ENCODE measurements at regions not wholly inside any gene's neighbourhood (a gene's known extent, or its start where the extent isn't known, plus 50 kb on each side); places are given as distances from the start of the nearest gene placed in this dataset.

DNA sequence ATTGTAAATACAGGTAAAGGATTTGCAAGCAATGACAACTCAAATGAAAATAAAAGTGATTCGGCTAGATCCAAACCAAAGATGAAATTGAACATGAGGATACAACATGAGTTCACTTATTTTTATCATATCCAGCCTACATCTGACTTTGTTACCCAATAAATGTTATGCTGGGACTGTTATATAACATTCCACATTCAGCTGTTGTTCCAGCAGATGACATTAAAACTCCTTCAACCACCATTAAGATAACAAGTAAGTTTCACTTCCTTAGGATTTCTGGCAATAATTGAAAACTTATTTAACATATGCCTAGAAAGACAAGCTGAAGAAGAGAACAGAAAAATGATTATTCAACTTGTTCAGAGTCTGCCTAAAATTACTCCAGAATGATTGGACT, 729.4 kb downstream of the CDH11 start:
- H3K9ac ChIP-seq (ENCODE audit: low read depth, low read length, poor library complexity) = no peak overlapping the region
- no peaks in the 10 kb centered on the region for H3K79me1 ChIP-seq (ENCODE audit: low read depth, low read length)
- DNase-seq (ENCODE audit: low spot score) = no peak
- H3K27ac ChIP-seq (replicated peaks; ENCODE audit: low read length) = no peak overlapping the region
- no peak overlapping the region for H2BK15ac ChIP-seq (ENCODE audit: low read length)
- H2BK12ac ChIP-seq (ENCODE audit: low read length) = no peak overlapping the region
- no peak overlapping the region for H3K14ac ChIP-seq (ENCODE audit: low read length)
- H2AFZ ChIP-seq (ENCODE audit: low read length) = no peak overlapping the region
- H2AK5ac ChIP-seq (ENCODE audit: low read depth, low read length) = no peak overlapping the region
- no peak overlapping the region for H3K18ac ChIP-seq (ENCODE audit: low read length)
- no peak overlapping the region for H3K4me3 ChIP-seq (ENCODE audit: low read length in 2 of 2)
- WGBS, 2 donors (ENCODE audit: extremely low coverage in 2 of 2, insufficient read length in 2 of 2, insufficient replicate concordance in 1 of 2) = no CpG with 5 or more reads among the region's 1 CpG
- H2BK5ac ChIP-seq (ENCODE audit: low read length) = no peak overlapping the region
- no peak overlapping the region for H3K4me2 ChIP-seq (ENCODE audit: insufficient read depth, low read length, poor library complexity, severe bottlenecking)
- no peak overlapping the region for H4K91ac ChIP-seq (ENCODE audit: low read depth, low read length, poor library complexity)
- H3K23ac ChIP-seq (ENCODE audit: low read depth, low read length, poor library complexity) = no peak overlapping the region
- H3K4me1 ChIP-seq (ENCODE audit: control insufficient read depth in 2 of 2, insufficient read depth in 1 of 2, low read depth in 1 of 2, low read length in 2 of 2) = peaks cover 0 to 9% of the 10 kb centered on the region in 2 donors
- no peak overlapping the region for H2BK120ac ChIP-seq (ENCODE audit: low read depth, low read length)
- H3K27me3 ChIP-seq (ENCODE audit: control insufficient read depth in 3 of 3, insufficient read depth in 3 of 3, low read depth in 1 of 3, low read length in 3 of 3) = no peaks in the 10 kb centered on the region
- no peaks in the 10 kb centered on the region for H3K36me3 ChIP-seq (replicated peaks in 1 of 2; ENCODE audit: control insufficient read depth in 2 of 2, insufficient read depth in 2 of 2, low read length in 2 of 2)
- no peak overlapping the region for H4K8ac ChIP-seq (ENCODE audit: low read depth, low read length)
- no peak overlapping the region for H3K4ac ChIP-seq (ENCODE audit: low read length)
- no peaks in the 10 kb centered on the region for H3K9me3 ChIP-seq (replicated peaks in 1 of 2; ENCODE audit: control insufficient read depth in 2 of 2, insufficient read depth in 1 of 2, low read depth in 1 of 2, low read length in 2 of 2)

DNA sequence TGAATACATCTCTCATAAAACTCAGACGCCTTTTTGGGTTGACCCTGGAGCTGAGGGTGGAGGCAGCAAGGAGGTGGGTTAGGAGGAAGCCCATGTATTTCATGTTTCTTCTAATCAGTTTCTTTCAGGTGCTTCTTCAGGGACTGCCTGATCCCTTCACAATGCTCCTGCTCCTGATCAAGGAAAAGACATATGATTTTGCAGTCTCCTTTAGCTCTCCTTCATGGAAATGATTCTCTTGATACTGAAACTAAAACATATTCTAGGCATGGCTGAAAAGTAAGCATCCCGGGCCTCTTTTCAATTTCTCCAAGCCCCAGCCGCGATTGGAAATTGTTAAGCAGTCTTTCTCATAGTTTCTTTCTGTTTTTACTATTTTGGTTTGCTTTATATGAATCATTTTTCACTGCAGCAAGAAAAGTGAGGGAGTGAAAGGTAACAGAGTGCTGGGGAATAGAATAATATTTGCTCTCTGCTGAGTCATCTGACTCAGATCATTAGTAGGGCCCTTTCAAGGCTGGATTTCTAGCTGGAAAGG, 730.7 kb downstream of the CDH11 start:
- Histone ChIP-seq H3K4me3 (ENCODE audit: low read length in 2 of 2) (no peak overlapping the region), H2AK5ac (ENCODE audit: low read depth, low read length) (no peak overlapping the region), H3K4ac (ENCODE audit: low read length) (no peak overlapping the region), H3K4me1 (ENCODE audit: control insufficient read depth in 2 of 2, insufficient read depth in 1 of 2, low read depth in 1 of 2, low read length in 2 of 2) (peaks cover 0 to 9% of the 10 kb centered on the region in 2 donors), H2BK15ac (ENCODE audit: low read length) (no peak overlapping the region), H3K9me3 (replicated peaks in 1 of 2; ENCODE audit: control insufficient read depth in 2 of 2, insufficient read depth in 1 of 2, low read depth in 1 of 2, low read length in 2 of 2) (no peaks in the 10 kb centered on the region), H2BK12ac (ENCODE audit: low read length) (no peak overlapping the region), H2AFZ (ENCODE audit: low read length) (peak overlapping the region; percentile 69), H3K23ac (ENCODE audit: low read depth, low read length, poor library complexity) (no peak overlapping the region), H3K27me3 (ENCODE audit: control insufficient read depth in 3 of 3, insufficient read depth in 3 of 3, low read depth in 1 of 3, low read length in 3 of 3) (no peaks in the 10 kb centered on the region), H2BK120ac (ENCODE audit: low read depth, low read length) (no peak overlapping the region), H3K4me2 (ENCODE audit: insufficient read depth, low read length, poor library complexity, severe bottlenecking) (no peak overlapping the region), H4K8ac (ENCODE audit: low read depth, low read length) (no peak overlapping the region), H3K79me1 (ENCODE audit: low read depth, low read length) (no peaks in the 10 kb centered on the region), H4K91ac (ENCODE audit: low read depth, low read length, poor library complexity) (no peak overlapping the region), H3K18ac (ENCODE audit: low read length) (no peak overlapping the region), H3K9ac (ENCODE audit: low read depth, low read length, poor library complexity) (no peak overlapping the region), H2BK5ac (ENCODE audit: low read length) (no peak overlapping the region), H3K36me3 (replicated peaks in 1 of 2; ENCODE audit: control insufficient read depth in 2 of 2, insufficient read depth in 2 of 2, low read length in 2 of 2) (no peaks in the 10 kb centered on the region), H3K14ac (ENCODE audit: low read length) (no peak overlapping the region), H3K27ac (replicated peaks; ENCODE audit: low read length) (no peak overlapping the region)
- WGBS, 2 donors (ENCODE audit: extremely low coverage in 2 of 2, insufficient read length in 2 of 2, insufficient replicate concordance in 1 of 2) = no CpG with 5 or more reads among the region's 4 CpGs
- DNase-seq (ENCODE audit: low spot score) = no peak

DNA sequence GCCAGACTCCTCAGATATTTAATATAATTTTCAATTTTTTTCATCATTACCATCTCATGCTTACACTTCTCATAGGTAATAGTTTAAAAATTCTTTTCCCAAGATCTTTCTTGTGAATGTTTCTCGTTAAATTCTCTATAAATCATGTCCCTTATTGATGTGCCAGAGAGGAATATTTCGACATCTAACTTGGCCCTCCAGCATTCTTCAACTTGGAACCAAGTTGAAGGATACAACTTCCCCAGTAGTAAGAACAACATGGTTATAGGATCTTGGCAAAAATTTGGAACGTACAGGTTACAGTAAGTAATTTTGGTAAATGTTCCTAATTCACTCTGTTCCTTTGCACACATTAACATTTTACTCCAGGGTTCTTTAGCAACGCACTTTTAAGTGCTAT, 731.8 kb downstream of the CDH11 start:
- H3K18ac ChIP-seq (ENCODE audit: low read length) = no peak overlapping the region
- peak overlapping the region; percentile 69 for H2AFZ ChIP-seq (ENCODE audit: low read length)
- H3K4me1 ChIP-seq (ENCODE audit: control insufficient read depth in 2 of 2, insufficient read depth in 1 of 2, low read depth in 1 of 2, low read length in 2 of 2) = peaks cover 0 to 9% of the 10 kb centered on the region in 2 donors
- no peak overlapping the region for H2BK5ac ChIP-seq (ENCODE audit: low read length)
- H3K14ac ChIP-seq (ENCODE audit: low read length) = no peak overlapping the region
- H3K27ac ChIP-seq (replicated peaks; ENCODE audit: low read length) = no peak overlapping the region
- H3K9ac ChIP-seq (ENCODE audit: low read depth, low read length, poor library complexity) = no peak overlapping the region
- WGBS, 2 donors (ENCODE audit: extremely low coverage in 2 of 2, insufficient read length in 2 of 2, insufficient replicate concordance in 1 of 2) = no CpG with 5 or more reads among the region's 4 CpGs
- no peaks in the 10 kb centered on the region for H3K9me3 ChIP-seq (replicated peaks in 1 of 2; ENCODE audit: control insufficient read depth in 2 of 2, insufficient read depth in 1 of 2, low read depth in 1 of 2, low read length in 2 of 2)
- no peaks in the 10 kb centered on the region for H3K27me3 ChIP-seq (ENCODE audit: control insufficient read depth in 3 of 3, insufficient read depth in 3 of 3, low read depth in 1 of 3, low read length in 3 of 3)
- no peak overlapping the region for H3K4me3 ChIP-seq (ENCODE audit: low read length in 2 of 2)
- H3K23ac ChIP-seq (ENCODE audit: low read depth, low read length, poor library complexity) = no peak overlapping the region
- no peaks in the 10 kb centered on the region for H3K36me3 ChIP-seq (replicated peaks in 1 of 2; ENCODE audit: control insufficient read depth in 2 of 2, insufficient read depth in 2 of 2, low read length in 2 of 2)
- H4K91ac ChIP-seq (ENCODE audit: low read depth, low read length, poor library complexity) = no peak overlapping the region
- no peak overlapping the region for H2BK12ac ChIP-seq (ENCODE audit: low read length)
- DNase-seq (ENCODE audit: low spot score) = no peak
- H3K4ac ChIP-seq (ENCODE audit: low read length) = no peak overlapping the region
- H4K8ac ChIP-seq (ENCODE audit: low read depth, low read length) = no peak overlapping the region
- H3K79me1 ChIP-seq (ENCODE audit: low read depth, low read length) = no peaks in the 10 kb centered on the region
- H2AK5ac ChIP-seq (ENCODE audit: low read depth, low read length) = no peak overlapping the region
- H2BK120ac ChIP-seq (ENCODE audit: low read depth, low read length) = no peak overlapping the region
- no peak overlapping the region for H2BK15ac ChIP-seq (ENCODE audit: low read length)
- H3K4me2 ChIP-seq (ENCODE audit: insufficient read depth, low read length, poor library complexity, severe bottlenecking) = no peak overlapping the region

GRCh38 chr16:64384636-64385035, 737.2 kb downstream of the CDH11 start:
- no peak overlapping the region for H3K23ac ChIP-seq (ENCODE audit: low read depth, low read length, poor library complexity)
- H3K27me3 ChIP-seq (ENCODE audit: control insufficient read depth in 3 of 3, insufficient read depth in 3 of 3, low read depth in 1 of 3, low read length in 3 of 3) = no peaks in the 10 kb centered on the region
- no peak overlapping the region for H2BK5ac ChIP-seq (ENCODE audit: low read length)
- no peak for DNase-seq (ENCODE audit: low spot score)
- no peak overlapping the region for H3K14ac ChIP-seq (ENCODE audit: low read length)
- no peak overlapping the region for H3K4ac ChIP-seq (ENCODE audit: low read length)
- H3K18ac ChIP-seq (ENCODE audit: low read length) = no peak overlapping the region
- no peak overlapping the region for H3K4me3 ChIP-seq (ENCODE audit: low read length in 2 of 2)
- H3K36me3 ChIP-seq (replicated peaks in 1 of 2; ENCODE audit: control insufficient read depth in 2 of 2, insufficient read depth in 2 of 2, low read length in 2 of 2) = no peaks in the 10 kb centered on the region
- WGBS, 2 donors (ENCODE audit: extremely low coverage in 2 of 2, insufficient read length in 2 of 2, insufficient replicate concordance in 1 of 2) = no CpG with 5 or more reads among the region's 4 CpGs
- H3K79me1 ChIP-seq (ENCODE audit: low read depth, low read length) = no peaks in the 10 kb centered on the region
- H2BK120ac ChIP-seq (ENCODE audit: low read depth, low read length) = no peak overlapping the region
- no peak overlapping the region for H2AFZ ChIP-seq (ENCODE audit: low read length)
- no peak overlapping the region for H2BK15ac ChIP-seq (ENCODE audit: low read length)
- no peak overlapping the region for H3K4me2 ChIP-seq (ENCODE audit: insufficient read depth, low read length, poor library complexity, severe bottlenecking)
- H4K8ac ChIP-seq (ENCODE audit: low read depth, low read length) = no peak overlapping the region
- H4K91ac ChIP-seq (ENCODE audit: low read depth, low read length, poor library complexity) = no peak overlapping the region
- H3K9ac ChIP-seq (ENCODE audit: low read depth, low read length, poor library complexity) = no peak overlapping the region
- H3K4me1 ChIP-seq (ENCODE audit: control insufficient read depth in 2 of 2, insufficient read depth in 1 of 2, low read depth in 1 of 2, low read length in 2 of 2) = no peaks in the 10 kb centered on the region
- H2BK12ac ChIP-seq (ENCODE audit: low read length) = no peak overlapping the region
- no peak overlapping the region for H3K27ac ChIP-seq (replicated peaks; ENCODE audit: low read length)
- no peaks in the 10 kb centered on the region for H3K9me3 ChIP-seq (replicated peaks in 1 of 2; ENCODE audit: control insufficient read depth in 2 of 2, insufficient read depth in 1 of 2, low read depth in 1 of 2, low read length in 2 of 2)
- no peak overlapping the region for H2AK5ac ChIP-seq (ENCODE audit: low read depth, low read length)
